NCI-H748 (cell line): ENCODE measurements at regions not wholly inside any gene's neighbourhood (a gene's known extent, or its start where the extent isn't known, plus 50 kb on each side); places are given as distances from the start of the nearest gene placed in this dataset.

Experiments used
- DNase-seq: peaks from one replicate; lab custom pipeline; 2025; ENCODE audit not compliant: unreplicated experiment; lab: John Stamatoyannopoulos, UW

DNA sequence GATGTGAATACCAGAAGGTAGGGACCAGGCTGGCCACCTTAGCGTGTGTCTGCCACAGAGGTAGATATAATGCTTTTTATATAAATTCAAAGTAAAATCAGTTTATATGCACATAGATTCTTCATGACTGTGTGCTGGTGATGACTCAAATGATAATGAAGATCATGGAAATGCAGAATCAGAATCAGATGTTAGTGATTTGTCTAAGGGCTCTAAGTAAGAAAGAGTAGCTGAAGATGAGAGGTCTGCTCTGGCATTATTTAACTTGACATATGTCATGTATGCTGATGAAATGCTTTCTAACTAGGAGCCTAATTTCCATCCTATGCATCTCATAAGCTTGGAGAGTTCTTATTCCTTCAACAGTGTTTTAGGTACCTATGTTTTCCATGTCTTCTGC is 50.3 kb upstream of the DPH6 start:
- DNase-seq: no peak

DNA sequence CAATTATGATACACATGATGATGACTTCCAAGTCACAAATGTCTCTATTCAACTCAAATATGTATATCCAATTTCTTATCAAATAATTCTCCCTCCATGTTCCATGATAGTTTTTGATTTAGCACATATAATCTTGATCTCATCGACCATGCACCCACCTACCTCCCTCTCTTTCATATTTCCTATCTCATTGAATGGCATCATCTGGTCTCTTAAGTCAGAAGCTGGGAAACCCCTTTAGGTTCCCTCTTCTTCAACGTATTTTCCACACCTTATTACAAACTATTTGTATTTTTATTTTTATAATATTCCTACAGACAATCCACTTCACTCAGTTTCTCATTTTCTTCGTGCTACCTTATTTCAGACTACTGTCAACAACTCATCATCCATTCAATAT is 56.9 kb upstream of the DPH6 start:
- DNase-seq: no peak

DNA sequence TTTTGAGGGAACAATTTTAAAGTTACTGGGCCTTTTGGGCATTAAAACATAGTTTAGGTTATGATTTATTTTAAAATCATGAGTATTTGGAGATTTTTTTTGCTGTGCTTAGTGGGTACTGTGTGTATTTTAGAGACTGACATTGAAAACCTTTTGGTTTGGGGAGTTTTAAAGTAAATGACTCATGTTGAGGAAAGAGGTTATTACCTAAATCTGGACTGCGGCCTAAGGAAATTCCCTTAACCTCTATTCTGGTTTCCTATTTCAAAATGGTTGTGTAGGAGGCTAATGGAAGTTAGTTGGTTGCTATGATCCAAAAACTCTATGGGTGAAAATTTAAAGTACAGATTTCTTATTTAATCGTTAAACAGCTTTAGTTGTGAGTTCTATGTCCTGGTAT is 57.3 kb upstream of the DPH6 start:
- no peak for DNase-seq

DNA sequence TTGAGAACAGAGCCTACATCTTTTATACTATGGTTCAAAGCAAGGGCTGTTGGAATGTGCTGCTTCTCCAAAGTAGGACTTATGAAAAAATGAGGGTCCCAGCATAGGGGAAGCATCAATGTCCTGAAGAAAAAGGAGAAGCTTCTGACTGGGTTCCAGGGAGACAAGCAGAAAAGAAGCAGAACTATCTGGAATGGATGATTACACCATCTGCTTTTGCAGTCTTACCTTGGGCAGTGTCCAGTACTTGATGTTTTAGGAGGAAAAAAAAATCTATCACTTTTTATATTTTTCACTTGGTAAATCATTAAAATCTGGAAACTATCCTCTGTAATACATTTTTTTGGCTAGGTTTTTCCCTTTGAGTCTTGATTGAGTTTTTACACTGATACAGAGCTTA is 57.9 kb upstream of the DPH6 start:
- no peak for DNase-seq

DNA sequence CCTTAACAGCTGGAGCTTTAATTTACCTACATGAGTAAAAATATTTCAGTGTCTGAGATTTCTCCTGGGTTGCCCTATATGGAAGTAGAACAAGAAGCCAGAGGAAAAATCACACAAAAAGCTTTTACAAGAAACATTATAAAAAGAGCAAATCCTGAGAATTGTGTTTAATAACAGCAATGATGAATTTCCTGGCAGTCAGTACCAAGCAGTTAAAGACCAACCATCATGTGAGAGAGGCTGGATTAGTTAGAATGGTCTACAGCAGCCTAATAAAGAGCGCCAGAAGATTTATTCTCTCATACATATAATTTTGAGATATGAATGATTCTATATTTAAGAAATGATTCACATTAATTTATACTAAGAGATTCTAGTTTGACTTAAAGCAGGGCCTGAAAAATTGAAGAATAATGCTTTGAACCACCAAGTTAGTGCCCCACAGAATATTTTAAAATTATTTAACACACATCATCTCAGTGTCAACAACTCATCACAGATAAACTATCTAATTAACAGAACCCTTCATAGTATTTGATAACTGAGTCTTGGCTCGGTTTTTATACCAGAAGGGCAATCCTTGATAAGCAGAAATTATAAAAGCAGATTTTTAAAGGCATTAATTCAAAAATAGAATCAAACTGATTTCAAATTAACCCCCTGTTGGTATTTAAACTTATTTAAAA is 59.9 kb upstream of the DPH6 start:
- DNase-seq: no peak

DNA sequence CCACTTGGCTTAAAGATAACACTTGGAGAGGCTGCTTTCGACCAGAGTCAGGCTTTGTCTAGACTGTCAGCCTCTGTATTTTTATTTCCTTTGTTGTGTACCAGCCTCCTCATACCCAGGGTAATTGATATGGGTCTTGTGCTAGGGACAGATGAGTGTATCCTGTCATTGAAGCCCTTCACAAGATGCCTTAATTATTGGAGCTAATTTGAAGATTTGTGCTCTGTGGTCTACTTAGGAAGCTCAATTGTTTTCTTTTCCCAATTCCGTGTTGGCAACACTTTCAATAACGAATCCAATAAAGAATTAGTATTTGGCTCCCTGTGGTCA is 60.5 kb upstream of the DPH6 start:
- DNase-seq: no peak

DNA sequence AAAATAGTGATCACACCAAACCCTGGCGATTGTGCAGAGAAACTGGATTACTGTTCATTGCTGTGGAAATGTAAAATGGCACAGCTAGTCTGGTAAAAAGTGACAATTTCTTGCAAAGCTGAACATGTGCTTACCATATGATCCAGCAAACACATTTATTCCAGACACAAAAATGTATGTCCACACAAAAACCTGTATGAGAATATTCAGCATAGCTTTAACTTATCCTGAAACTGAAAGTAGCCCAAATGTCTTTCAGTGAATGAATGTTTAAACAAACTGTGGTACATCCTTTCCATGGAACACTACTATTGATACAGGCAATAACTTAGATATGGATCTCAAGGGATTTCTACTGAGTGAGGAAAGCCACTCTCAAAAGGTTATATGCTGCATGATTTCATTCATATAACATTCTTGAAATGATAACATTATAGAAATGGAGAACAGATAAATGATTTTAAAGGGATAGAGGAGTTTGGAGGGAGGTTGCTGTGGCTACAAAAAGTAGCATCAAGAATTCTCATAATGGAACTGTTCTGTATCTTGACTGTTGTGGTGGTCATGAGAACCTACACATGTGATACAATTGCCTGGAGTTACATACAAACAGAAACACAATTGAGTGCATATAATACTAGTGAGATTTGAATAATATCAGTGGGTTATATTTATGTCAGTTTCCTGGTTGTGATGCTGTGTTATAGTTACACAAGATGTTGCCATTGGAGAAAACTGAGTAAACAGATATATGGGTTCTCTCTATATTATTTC is 70.7 kb upstream of the DPH6 start:
- DNase-seq: no peak

DNA sequence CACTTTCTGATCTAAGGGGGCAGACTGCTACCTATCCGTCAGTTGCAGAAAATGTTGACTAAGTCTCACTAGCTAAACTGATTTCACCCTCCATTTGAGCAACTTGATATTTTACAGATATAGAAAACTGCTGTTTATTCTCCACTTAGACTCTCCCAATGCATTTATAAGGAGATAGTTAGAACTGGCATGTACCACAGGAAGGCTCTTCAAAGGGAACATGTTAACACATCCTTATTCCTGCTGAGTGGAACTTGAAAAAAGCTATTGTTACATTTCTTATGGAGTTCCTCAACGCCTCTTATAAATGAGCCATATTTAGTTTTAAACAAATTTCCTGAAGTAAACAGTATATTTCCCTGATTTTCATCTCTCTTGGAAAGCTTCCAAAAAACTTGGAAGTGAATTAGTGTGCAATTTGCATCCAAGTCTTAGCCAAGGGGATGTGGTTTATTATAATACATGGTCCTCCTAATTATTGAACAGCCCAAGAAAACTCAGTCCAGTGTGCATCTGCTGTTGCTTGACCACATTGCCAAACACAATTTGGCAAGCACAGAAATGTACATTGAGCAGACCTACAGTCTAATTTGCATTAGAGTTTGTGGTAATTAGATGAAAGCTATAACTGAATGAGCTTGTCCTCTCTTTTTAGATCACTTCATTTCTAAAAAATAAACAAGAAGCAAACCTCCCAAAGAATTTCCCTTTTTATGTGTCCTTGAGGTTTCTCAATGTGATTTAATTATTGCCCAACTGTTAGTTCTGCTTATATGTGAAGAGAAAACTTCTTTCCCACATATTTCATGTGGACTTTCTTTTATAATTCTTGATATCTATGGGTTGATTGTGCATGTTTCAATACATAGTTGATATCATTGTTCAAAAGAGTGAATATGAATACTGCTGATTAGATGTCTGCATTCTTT is 72.6 kb upstream of the DPH6 start:
- DNase-seq: no peak

DNA sequence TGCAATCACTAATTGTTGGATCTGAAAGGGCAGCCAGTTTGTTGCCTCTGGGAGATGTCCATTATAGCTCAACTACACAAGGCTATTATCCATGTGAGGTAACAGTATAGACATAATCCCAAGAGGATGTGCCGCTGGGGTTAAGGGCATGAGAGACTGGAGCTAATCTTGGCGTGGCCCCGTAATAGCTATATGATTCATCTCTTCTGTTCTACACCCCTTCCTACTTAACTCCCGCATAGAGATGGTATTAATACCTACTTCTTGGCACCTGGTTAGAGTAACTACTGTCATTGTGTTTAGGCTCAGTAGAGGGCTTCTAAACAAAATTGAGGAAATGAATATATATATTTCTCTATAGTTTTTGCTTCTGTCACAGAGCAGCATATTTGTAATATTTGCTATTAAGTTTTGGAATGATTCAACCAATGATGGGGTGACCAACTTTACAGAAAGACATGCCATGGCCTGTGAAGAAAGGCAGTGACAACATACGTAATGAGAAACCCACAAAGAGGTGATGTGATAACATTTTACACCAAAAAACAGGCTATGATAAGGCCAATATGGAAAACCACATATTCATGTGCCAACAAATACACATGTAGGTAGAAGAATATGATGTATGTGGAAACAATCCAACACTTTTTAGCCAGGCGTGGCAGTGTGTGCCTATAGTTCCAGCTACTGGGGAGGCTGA is 76.8 kb upstream of the DPH6 start:
- DNase-seq: no peak

DNA sequence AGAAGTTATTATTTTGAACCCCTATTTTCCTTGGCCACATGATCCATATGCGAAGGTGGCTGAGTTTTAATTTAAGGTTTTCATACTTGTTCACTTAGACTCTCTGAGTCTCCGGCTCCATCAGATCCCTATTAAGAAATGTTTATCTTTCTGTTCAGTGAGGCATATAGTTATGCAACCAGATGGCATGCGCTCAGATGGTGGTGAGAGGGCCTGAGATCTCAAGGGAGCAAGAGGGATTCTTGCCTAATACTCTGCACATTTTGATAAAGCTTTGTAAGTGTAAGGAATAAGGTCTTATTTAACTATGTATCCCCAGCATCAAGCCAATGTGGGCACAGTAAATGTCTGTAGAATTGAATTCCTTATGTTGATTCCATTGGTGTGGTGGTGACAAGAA is 78.9 kb upstream of the DPH6 start:
- no peak for DNase-seq

DNA sequence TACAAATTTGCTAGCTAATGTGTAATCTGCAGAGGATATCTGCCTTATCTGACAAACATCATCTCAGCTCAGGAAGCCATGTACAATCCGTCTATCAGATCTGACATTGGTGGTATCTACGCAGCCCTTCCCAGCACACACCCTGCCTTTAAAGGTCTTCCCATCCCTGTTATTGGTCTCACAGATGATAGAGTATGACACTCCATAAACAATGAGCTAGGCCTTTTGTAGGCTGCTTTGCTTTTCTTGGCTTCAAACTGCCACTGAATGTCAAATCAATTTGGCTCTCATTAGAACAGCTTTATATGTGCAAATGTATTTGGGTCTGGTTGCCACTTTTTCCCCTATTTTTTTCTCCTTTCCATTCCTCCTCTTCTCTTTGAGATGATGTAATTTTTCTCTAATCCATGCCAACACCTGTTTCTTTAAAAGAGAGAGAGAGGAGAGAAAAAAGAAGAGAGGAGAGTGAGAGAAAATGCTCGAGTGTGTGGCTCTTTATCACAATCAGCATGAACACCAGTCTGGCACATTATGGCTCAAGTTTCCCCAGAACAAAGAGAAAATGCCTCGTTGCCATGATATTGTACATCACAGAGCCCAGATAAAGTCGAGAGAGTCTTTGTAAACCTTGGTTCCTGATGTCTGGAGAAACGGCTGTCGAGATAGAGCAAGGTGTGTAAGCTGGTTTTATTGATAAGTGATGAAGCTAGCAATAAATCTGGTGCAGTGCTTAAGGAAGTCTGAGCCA is 80.8 kb upstream of the DPH6 start:
- DNase-seq: no peak

DNA sequence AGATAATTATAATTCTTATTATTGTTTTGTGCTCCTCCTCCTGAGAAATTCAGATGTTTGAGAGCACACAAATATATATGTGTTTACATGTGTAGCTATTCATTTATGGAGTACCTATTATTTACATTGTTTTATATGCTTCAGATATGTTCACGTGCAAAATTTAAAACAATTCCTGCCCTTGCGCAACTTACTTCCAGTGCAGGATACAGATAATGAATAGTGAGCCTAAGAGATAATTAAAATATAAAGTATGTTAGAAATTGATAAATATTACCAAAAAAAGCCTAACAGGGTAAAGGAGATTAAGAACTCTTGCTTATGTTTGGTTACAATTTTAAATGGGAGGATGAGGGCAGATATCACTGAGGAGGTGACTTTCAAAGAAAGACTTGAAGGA is 81.7 kb upstream of the DPH6 start:
- DNase-seq: no peak

DNA sequence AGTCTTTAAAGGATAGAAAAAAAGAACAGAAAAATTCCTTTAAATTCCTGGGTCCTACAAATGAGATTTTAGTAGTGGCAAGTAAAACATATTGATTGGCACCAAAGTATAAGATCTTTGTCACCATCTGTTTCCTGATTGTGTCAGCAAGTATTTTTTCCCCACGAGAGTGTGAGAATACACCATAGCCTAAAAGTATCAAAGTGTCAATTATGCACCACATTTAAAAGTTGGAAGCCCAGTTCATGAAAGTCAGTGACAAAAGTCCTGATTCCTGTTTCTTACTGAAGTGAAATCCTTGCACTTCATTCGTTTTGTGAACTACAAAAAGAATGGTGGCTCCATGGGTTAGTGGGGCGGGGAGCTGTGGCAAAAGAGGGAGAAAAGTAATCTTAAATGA is 83.8 kb upstream of the DPH6 start:
- DNase-seq: no peak

DNA sequence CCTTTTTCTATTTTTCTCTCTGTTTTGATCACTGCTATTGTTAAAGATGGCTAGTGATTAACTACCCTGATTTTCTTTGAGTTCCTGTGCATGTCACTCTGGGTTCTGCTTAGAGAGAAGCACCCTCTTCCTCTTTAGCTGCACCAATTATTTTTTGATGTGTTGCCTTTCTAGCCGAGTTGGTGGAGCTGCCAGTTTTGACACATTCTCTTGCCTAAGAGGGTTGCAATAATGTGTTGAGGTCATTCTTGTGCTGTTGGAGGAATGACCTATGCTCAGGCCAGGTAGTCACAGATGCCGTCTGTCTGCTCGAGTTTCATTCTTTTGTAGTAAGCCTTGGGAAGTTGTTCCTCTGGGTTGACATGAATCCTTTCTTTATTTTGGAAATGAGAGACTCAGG is 84.6 kb upstream of the DPH6 start:
- no peak for DNase-seq

DNA sequence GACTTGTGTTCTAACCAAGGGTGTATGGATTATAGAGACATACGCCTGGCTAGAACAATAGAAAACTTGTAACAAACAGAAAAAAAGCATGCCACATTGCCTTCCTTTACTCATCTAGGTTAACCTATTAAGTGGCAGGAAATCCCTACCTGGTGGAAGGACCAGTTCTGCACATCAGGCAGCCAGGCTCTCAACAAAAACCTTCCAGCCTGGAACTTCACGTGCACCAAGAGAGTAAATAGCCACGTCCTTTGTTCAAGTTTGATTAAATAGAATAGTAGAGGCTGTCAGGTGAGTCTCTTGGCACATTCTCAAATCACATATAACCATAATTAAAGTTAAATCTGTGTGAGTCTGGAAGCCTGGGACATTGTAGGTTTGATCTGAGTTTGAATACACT is 85.0 kb upstream of the DPH6 start:
- no peak for DNase-seq

DNA sequence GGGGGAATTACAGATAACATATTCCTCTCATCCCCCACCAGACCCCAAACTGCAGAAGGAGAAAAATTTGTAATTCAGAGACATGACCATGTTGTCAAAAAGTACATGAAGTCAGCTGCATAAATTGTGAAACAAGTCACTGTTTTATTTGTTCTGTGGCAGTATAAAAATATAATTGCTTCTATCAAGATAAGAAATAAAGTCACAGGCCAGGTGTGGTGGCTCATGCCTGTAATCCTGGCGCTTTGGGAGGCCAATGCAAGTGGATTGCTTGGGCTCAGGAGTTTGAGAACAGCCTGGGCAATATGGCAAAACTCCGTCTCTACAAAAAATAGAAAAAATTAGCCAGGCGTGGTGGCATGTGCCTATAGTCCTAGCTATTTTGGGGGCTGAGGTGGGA is 87.7 kb upstream of the DPH6 start:
- DNase-seq: no peak

DNA sequence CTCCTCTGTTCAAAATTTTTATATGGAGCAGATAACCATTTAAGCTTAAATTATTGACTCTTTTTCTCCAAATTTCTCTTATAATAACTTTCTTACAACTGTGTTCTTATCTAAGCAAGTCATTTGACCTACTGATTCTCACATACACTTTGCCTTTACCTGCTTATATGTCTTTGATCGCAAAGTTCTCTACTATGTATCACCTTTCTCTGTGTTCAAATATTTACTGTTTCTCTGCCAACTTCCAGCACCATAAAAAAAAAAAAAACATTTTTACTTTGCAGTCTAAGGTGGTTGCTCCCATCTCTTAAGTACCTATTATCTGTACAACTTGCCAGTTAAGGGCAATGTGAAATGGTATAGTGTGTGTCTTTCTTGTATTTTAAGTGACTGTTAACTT is 100.8 kb upstream of the DPH6 start:
- DNase-seq: no peak

DNA sequence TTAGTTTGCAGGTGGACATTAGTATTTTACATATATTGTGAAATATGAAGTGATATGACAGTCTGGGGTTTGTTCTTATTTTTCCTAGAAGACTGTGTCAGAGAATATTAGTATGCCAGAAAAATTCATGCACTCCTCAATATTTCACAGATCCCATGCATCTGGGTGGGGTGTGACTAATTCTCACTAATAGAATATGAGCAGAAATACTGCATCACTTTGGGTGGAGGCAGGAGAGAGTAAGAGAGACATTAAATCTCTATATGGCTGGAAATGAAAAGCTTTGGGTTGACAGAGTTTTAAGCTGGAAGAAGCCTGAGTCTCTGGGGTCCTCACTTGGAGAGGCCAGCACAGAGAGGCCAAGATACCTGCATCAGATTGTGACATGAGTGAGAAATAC is 101.3 kb upstream of the DPH6 start:
- DNase-seq: no peak

DNA sequence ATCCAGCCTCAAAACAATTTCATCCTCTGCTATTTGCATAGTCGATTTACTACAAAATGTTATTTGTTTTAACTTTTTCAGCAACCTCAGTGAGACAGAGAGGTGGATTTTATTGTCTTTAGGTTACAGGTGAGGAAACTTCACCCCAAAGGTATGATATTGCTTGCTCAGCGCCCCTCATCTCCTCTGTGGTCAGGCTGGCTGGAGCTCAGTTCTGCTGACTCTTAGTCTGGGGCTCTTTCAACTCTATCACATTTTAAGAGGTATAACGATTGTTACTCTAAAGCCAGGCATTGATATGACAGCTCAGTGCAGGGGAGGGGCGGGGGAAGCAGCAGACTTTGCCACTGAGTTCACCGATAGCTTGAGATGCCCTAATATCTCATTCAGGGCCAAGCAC is 103.0 kb upstream of the DPH6 start:
- no peak for DNase-seq

DNA sequence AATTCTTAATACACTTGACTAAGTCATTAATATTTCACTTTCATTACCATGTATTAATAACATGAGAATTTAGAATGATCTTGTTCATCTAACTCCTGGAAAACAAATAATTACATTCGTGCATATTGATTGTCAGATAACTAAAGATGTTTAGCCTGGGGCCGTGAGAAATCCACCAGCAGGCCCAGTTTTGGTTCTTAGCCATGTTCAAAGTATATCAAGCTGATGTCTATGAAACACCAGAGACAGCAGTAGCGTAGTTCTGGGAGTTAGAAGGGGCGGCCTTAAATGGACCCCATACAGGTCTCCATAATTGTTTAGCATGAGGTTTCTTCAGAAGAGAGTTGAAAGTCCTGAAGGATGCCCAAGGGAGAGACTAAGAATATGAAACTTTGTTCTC is 103.6 kb upstream of the DPH6 start:
- no peak for DNase-seq

DNA sequence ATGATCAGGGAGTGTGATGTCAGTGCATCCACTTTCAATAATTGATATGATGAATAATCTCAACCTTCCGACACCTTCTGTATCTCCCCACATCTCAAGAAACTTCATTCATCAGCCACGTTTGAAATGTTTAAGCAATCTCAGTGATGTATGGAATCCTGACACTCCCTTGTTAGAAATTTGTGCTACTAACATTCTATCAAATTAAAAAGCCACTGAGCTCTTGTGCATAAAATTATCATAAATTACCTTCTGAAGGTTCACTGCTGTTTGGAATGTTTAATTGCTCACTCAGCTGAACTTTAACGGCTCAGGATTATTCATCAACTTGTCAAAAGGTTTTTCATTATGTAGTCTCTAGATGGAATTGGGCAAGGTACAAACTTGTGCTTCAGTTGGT is 108.4 kb upstream of the DPH6 start:
- DNase-seq: no peak
